ENCODE measurements at regions not wholly inside any gene's neighbourhood (a gene's known extent, or its start where the extent isn't known, plus 50 kb on each side); places are given as distances from the start of the nearest gene placed in this dataset.

- no peak for DNase-seq
Observed at GRCh38 chr6:44500074-44500473, 112.6 kb downstream of the CDC5L start.

GRCh38 chr6:44503471-44503870 is 116.0 kb downstream of the CDC5L start:
- DNase-seq = no peak

GRCh38 chr6:44504301-44504791 is 116.8 kb downstream of the CDC5L start:
- DNase-seq = no peak

- no peak for DNase-seq
Observed at GRCh38 chr6:44505751-44506150, 118.2 kb downstream of the CDC5L start.

- no peak for DNase-seq
Observed at GRCh38 chr6:44507014-44507413, 119.5 kb downstream of the CDC5L start.

- peak; percentile 69 for DNase-seq
Observed at GRCh38 chr6:44508646-44509045, 121.1 kb downstream of the CDC5L start.

- DNase-seq = no peak
Observed at GRCh38 chr6:44511126-44511525, 123.6 kb downstream of the CDC5L start.

- DNase-seq = peak; percentile 12
Observed at GRCh38 chr6:44512868-44513741, 125.6 kb downstream of the CDC5L start.

GRCh38 chr6:44514085-44514484 is 126.6 kb downstream of the CDC5L start:
- no peak for DNase-seq

GRCh38 chr6:44514576-44515193 is 127.2 kb downstream of the CDC5L start:
- no peak for DNase-seq

GRCh38 chr6:44522871-44523270 is 135.4 kb downstream of the CDC5L start:
- DNase-seq = no peak

GRCh38 chr6:44524476-44525227 is 137.1 kb downstream of the CDC5L start:
- DNase-seq = no peak

GRCh38 chr6:44525761-44526351 is 138.3 kb downstream of the CDC5L start:
- DNase-seq = no peak

- DNase-seq = no peak
Observed at GRCh38 chr6:44527181-44527580, 139.7 kb downstream of the CDC5L start.

GRCh38 chr6:44527583-44528369 is 140.3 kb downstream of the CDC5L start:
- DNase-seq = no peak

GRCh38 chr6:44528370-44528644 is 140.8 kb downstream of the CDC5L start:
- DNase-seq = no peak

- DNase-seq = no peak
Observed at GRCh38 chr6:44528716-44529115, 141.2 kb downstream of the CDC5L start.

GRCh38 chr6:44529146-44529905 is 141.8 kb downstream of the CDC5L start:
- no peak for DNase-seq

- no peak for DNase-seq
Observed at GRCh38 chr6:44530209-44530909, 142.9 kb downstream of the CDC5L start.

GRCh38 chr6:44530910-44531234 is 143.4 kb downstream of the CDC5L start:
- DNase-seq = no peak

- no peak for DNase-seq
Observed at GRCh38 chr6:44531442-44532015, 144.0 kb downstream of the CDC5L start.
